ENCODE measurements at regions not wholly inside any gene's neighbourhood (a gene's known extent, or its start where the extent isn't known, plus 50 kb on each side); places are given as distances from the start of the nearest gene placed in this dataset.

DNA sequence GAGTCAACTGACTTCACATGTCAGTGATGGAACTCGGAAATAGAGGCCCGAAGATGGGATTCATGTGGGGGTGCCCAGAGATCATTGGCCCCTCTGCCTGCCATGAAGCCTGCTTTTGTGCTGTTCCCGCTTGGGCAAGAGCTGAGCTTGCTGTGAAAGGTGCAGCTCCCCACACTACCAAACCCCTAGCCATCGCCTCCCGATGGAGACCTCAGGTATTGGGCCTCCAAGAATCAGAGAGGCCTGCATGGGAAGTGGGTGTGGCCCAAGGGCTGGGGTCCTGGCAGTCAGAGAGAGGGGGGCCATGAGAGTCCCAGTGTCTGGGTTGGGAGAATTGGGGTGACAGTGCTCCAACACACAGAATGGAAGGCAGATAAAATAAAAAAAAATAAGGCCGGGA, 160.9 kb downstream of the SOD2 start:
- no peak overlapping the region for H3K27ac ChIP-seq (ENCODE audit: insufficient read length, low read depth, low read length)
- H3K9me3 ChIP-seq (ENCODE audit: control insufficient read depth, low read depth, low read length), result no peaks in the 10 kb centered on the region
- H3K27ac Mint-ChIP-seq, result no peak overlapping the region
- H3K4me1 Mint-ChIP-seq, result no peaks in the 10 kb centered on the region
- H3K27me3 ChIP-seq (ENCODE audit: insufficient read depth, low read length), result no peaks in the 10 kb centered on the region; the same call in 1 of the 2 replicates
- H3K9ac ChIP-seq (ENCODE audit: extremely low read depth, insufficient read length, low read length), result no peak overlapping the region
- peaks cover 3% of the 10 kb centered on the region for H4K20me1 ChIP-seq (ENCODE audit: control insufficient read depth, insufficient read depth, insufficient read length)
- no peak overlapping the region for H2BK120ac ChIP-seq (ENCODE audit: low read depth, low read length, poor library complexity, severe bottlenecking)
- TF ChIP-seq, protein P1, sequence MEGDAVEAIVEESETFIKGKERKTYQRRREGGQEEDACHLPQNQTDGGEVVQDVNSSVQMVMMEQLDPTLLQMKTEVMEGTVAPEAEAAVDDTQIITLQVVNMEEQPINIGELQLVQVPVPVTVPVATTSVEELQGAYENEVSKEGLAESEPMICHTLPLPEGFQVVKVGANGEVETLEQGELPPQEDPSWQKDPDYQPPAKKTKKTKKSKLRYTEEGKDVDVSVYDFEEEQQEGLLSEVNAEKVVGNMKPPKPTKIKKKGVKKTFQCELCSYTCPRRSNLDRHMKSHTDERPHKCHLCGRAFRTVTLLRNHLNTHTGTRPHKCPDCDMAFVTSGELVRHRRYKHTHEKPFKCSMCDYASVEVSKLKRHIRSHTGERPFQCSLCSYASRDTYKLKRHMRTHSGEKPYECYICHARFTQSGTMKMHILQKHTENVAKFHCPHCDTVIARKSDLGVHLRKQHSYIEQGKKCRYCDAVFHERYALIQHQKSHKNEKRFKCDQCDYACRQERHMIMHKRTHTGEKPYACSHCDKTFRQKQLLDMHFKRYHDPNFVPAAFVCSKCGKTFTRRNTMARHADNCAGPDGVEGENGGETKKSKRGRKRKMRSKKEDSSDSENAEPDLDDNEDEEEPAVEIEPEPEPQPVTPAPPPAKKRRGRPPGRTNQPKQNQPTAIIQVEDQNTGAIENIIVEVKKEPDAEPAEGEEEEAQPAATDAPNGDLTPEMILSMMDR (conservative IDR thresholded peaks at IDR 0.05), result peak; percentile 24; the same call in 1 of the 3 replicates
- no peaks in the 10 kb centered on the region for H3K4me1 ChIP-seq (ENCODE audit: insufficient read depth, low read length)
- no peaks in the 10 kb centered on the region for H3K36me3 Mint-ChIP-seq (ENCODE audit: insufficient read depth in 1 of 3, low read depth in 3 of 3)
- no peak overlapping the region for H4K91ac ChIP-seq (ENCODE audit: insufficient read length, low read depth, low read length)
- no peak overlapping the region for H2BK12ac ChIP-seq (ENCODE audit: insufficient read length, low read depth, low read length)
- H2AK5ac ChIP-seq (ENCODE audit: insufficient read length, low read length), result no peak overlapping the region
- H3K4me3 Mint-ChIP-seq, result no peak overlapping the region
- no peak overlapping the region for H4K5ac ChIP-seq (ENCODE audit: insufficient read length, low read depth, low read length)
- H4K8ac ChIP-seq (replicated peaks; ENCODE audit: insufficient read length, low read depth, low read length), result no peak overlapping the region
- peaks cover 15% of the 10 kb centered on the region for H3K27me3 Mint-ChIP-seq (ENCODE audit: low read depth)
- no peak overlapping the region for H2BK5ac ChIP-seq (ENCODE audit: insufficient read length, low read length)
- H3K9me3 Mint-ChIP-seq, result no peaks in the 10 kb centered on the region; a peak in 1 of 5 replicates
- no peaks in the 10 kb centered on the region for H3K23me2 ChIP-seq (ENCODE audit: insufficient read length, low read depth, low read length, poor library complexity, severe bottlenecking)
- H3K79me1 ChIP-seq (ENCODE audit: insufficient read depth, low read depth, low read length, poor library complexity, severe bottlenecking), result no peaks in the 10 kb centered on the region
- H3T11ph ChIP-seq (ENCODE audit: low read length), result no peak overlapping the region
- DNase-seq, result peak; percentile 50
- no peak overlapping the region for H2AFZ ChIP-seq (ENCODE audit: low read length)
- WGBS (ENCODE audit: extremely low coverage, insufficient read length, low lambda C conversion rate), result no CpG with 5 or more reads among the region's 6 CpGs
- H3K23ac ChIP-seq (ENCODE audit: insufficient read length, low read depth, low read length), result no peak overlapping the region
- H2BK20ac ChIP-seq (ENCODE audit: low read depth, low read length, poor library complexity, severe bottlenecking), result no peak overlapping the region
- no peak overlapping the region for H3K56ac ChIP-seq (ENCODE audit: insufficient read length, low read depth, low read length)
- no peaks in the 10 kb centered on the region for H3K79me2 ChIP-seq (ENCODE audit: insufficient read depth, low read length)
- no peak overlapping the region for H3K4me2 ChIP-seq (ENCODE audit: insufficient read depth, insufficient read length, low read length)
- no peak overlapping the region for H3K18ac ChIP-seq (ENCODE audit: insufficient read length, low read depth, low read length)
- no peak overlapping the region for H3K4ac ChIP-seq (ENCODE audit: low read depth, low read length)
- H3K14ac ChIP-seq (ENCODE audit: insufficient read depth, low read length), result no peak overlapping the region
- no peak overlapping the region for H2BK15ac ChIP-seq (ENCODE audit: low read depth, low read length)

All from H9 (cell line).